ENCODE measurements at regions not wholly inside any gene's neighbourhood (a gene's known extent, or its start where the extent isn't known, plus 50 kb on each side); places are given as distances from the start of the nearest gene placed in this dataset.
"Not testable (repeated sequence)": the region's sequence is repeated elsewhere in the genome, so short reads cannot be mapped to it uniquely, and the experiment has no call there.

GRCh38 chr9:100639854-100640253 is 62.0 kb downstream of the CAVIN4 start:
- Histone ChIP-seq H3K27me3 (ENCODE audit: low read length) (no peaks in the 10 kb centered on the region), H3K9me2 (replicated peaks; ENCODE audit: insufficient read depth, low read length) (no peaks in the 10 kb centered on the region), H3K36me3 (ENCODE audit: insufficient read depth, low read length) (no peaks in the 10 kb centered on the region), H3K27ac (ENCODE audit: low read length) (no peak overlapping the region), H4K20me1 (ENCODE audit: insufficient read depth, low read depth, low read length) (no peaks in the 10 kb centered on the region), H3K9me3 (ENCODE audit: low read length) (no peaks in the 10 kb centered on the region), H3K4me1 (ENCODE audit: low read length) (no peaks in the 10 kb centered on the region), H3K4me2 (ENCODE audit: low read depth, low read length, poor library complexity, severe bottlenecking) (no peak overlapping the region), H2AFZ (ENCODE audit: low read length) (no peak overlapping the region), H3K4me3 (ENCODE audit: low read length) (no peak overlapping the region), H3K9ac (ENCODE audit: low read length) (no peak overlapping the region), H3K79me2 (ENCODE audit: low read length) (no peaks in the 10 kb centered on the region)
- DNase-seq: no peak

DNA sequence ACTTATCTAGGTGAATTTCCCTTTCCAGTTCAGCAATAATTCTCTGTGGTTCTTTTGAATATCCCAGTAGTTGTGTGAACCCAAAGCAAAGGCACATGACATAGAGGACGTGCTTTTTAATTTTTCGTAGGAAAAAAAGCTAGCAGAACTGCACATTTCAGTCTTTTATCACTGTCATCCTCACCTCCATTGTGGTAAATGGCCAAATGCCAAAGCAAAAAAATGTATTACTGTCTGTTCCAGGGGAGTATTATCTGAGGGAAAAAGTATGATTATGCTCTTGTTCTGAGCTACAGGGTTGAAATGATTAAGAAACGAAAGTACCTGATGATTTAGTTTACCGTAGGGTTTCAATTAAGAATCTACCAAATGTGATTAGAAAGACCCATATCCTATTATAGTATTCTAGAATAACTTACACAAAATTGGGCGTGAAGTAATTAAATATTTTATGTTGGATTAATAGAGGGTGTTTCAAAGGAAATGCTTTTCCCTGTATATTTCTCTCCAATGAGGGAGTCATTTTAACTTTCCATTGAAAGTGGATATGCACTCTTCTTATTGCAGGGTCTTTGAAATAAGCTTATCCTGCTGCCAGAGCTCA is 62.7 kb downstream of the CAVIN4 start:
- no peak for DNase-seq
- H2AFZ ChIP-seq (ENCODE audit: low read length): no peak overlapping the region
- no peaks in the 10 kb centered on the region for H3K9me2 ChIP-seq (replicated peaks; ENCODE audit: insufficient read depth, low read length)
- H3K9ac ChIP-seq (ENCODE audit: low read length): no peak overlapping the region
- no peaks in the 10 kb centered on the region for H4K20me1 ChIP-seq (ENCODE audit: insufficient read depth, low read depth, low read length)
- no peaks in the 10 kb centered on the region for H3K27me3 ChIP-seq (ENCODE audit: low read length)
- no peak overlapping the region for H3K4me3 ChIP-seq (ENCODE audit: low read length)
- H3K4me2 ChIP-seq (ENCODE audit: low read depth, low read length, poor library complexity, severe bottlenecking): no peak overlapping the region
- no peaks in the 10 kb centered on the region for H3K36me3 ChIP-seq (ENCODE audit: insufficient read depth, low read length)
- H3K27ac ChIP-seq (ENCODE audit: low read length): no peak overlapping the region
- no peaks in the 10 kb centered on the region for H3K79me2 ChIP-seq (ENCODE audit: low read length)
- no peaks in the 10 kb centered on the region for H3K4me1 ChIP-seq (ENCODE audit: low read length)
- H3K9me3 ChIP-seq (ENCODE audit: low read length): no peaks in the 10 kb centered on the region

DNA sequence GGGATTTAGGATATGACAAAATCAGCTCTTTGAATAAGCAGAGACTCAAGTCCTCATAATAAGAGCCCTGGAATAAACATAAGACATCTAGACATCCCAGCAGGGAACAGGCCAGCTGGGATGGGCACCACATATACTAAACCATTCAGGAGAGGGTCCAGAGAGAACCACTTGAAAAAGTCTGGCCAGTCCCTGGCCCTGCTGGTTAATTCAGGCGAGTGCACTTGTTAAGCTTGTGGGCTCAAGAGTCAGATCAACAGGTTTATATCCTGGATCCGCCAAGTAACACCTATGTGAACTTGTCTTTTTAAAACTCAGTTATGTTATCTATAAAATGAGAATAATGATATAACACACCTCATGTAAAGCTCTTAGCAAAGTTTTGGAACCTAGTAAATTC is 63.3 kb downstream of the CAVIN4 start:
- Histone ChIP-seq H3K9ac (ENCODE audit: low read length) (no peak overlapping the region), H3K4me3 (ENCODE audit: low read length) (no peak overlapping the region), H3K9me2 (replicated peaks; ENCODE audit: insufficient read depth, low read length) (no peaks in the 10 kb centered on the region), H3K4me1 (ENCODE audit: low read length) (no peaks in the 10 kb centered on the region), H3K4me2 (ENCODE audit: low read depth, low read length, poor library complexity, severe bottlenecking) (no peak overlapping the region), H3K27ac (ENCODE audit: low read length) (no peak overlapping the region), H2AFZ (ENCODE audit: low read length) (no peak overlapping the region), H3K36me3 (ENCODE audit: insufficient read depth, low read length) (no peaks in the 10 kb centered on the region), H3K9me3 (ENCODE audit: low read length) (no peaks in the 10 kb centered on the region), H3K27me3 (ENCODE audit: low read length) (no peaks in the 10 kb centered on the region), H4K20me1 (ENCODE audit: insufficient read depth, low read depth, low read length) (no peaks in the 10 kb centered on the region), H3K79me2 (ENCODE audit: low read length) (no peaks in the 10 kb centered on the region)
- DNase-seq: no peak

DNA sequence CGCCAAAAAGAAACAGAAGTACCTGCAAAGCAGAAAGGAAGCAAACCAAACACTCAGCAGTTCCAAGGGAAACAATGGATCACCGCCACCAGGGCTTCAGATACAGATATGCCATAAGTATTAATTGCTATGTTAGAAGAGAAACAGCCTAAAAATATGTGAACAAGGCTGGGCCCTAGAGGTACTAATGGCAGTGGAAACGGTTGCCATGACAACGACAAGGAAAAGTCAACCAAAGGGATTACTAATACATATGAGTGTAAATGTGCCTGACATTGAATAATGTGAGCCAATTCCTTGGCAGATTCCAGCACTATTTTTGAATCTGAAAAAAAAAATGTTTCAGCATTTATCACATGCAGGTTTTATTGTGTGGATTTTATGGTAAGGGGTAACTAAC is 75.0 kb downstream of the CAVIN4 start:
- no peaks in the 10 kb centered on the region for H3K79me2 ChIP-seq (ENCODE audit: low read length)
- no peak for DNase-seq
- H3K9ac ChIP-seq (ENCODE audit: low read length): no peak overlapping the region
- H4K20me1 ChIP-seq (ENCODE audit: insufficient read depth, low read depth, low read length): no peaks in the 10 kb centered on the region
- H3K27ac ChIP-seq (ENCODE audit: low read length): no peak overlapping the region
- no peaks in the 10 kb centered on the region for H3K4me1 ChIP-seq (ENCODE audit: low read length)
- no peaks in the 10 kb centered on the region for H3K27me3 ChIP-seq (ENCODE audit: low read length)
- no peak overlapping the region for H3K4me2 ChIP-seq (ENCODE audit: low read depth, low read length, poor library complexity, severe bottlenecking)
- H3K36me3 ChIP-seq (ENCODE audit: insufficient read depth, low read length): no peaks in the 10 kb centered on the region
- no peak overlapping the region for H3K4me3 ChIP-seq (ENCODE audit: low read length)
- no peaks in the 10 kb centered on the region for H3K9me2 ChIP-seq (replicated peaks; ENCODE audit: insufficient read depth, low read length)
- no peaks in the 10 kb centered on the region for H3K9me3 ChIP-seq (ENCODE audit: low read length)
- H2AFZ ChIP-seq (ENCODE audit: low read length): no peak overlapping the region

DNA sequence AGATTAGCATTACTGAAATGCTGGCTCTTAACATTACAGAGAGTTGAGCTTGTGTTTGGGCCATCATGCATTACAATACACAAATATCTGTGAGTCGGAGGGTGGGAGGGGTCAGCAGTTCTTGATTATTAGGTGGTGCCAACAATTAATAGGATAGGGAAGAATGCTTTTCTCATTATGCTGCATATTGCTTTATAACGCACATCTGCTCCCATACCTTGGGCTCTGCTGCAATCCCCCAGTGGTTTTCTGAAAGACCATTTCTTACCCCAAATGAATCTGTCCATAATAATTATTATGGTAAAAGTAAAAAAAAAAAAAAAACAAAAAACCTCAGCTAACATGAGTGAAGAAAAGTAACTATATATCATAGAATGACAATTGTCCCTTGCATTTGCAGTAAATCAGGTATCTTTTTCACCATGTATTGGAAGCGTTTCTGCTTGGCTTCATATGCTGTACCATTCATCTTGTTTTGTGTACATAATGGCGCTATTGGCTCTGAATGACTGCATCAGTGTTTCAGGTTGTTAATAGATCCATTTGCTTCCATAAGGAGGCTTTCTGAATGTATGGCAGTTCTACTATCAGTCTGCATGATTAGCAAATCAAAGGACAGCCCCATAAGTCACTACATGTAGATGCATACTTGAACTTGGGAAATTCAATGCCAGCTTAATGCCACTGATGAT is 75.9 kb downstream of the CAVIN4 start:
- H3K27me3 ChIP-seq (ENCODE audit: low read length): no peaks in the 10 kb centered on the region
- H3K79me2 ChIP-seq (ENCODE audit: low read length): no peaks in the 10 kb centered on the region
- no peak overlapping the region for H3K4me2 ChIP-seq (ENCODE audit: low read depth, low read length, poor library complexity, severe bottlenecking)
- no peaks in the 10 kb centered on the region for H3K9me3 ChIP-seq (ENCODE audit: low read length)
- no peaks in the 10 kb centered on the region for H4K20me1 ChIP-seq (ENCODE audit: insufficient read depth, low read depth, low read length)
- H2AFZ ChIP-seq (ENCODE audit: low read length): no peak overlapping the region
- no peaks in the 10 kb centered on the region for H3K9me2 ChIP-seq (replicated peaks; ENCODE audit: insufficient read depth, low read length)
- no peaks in the 10 kb centered on the region for H3K4me1 ChIP-seq (ENCODE audit: low read length)
- H3K36me3 ChIP-seq (ENCODE audit: insufficient read depth, low read length): no peaks in the 10 kb centered on the region
- no peak for DNase-seq
- no peak overlapping the region for H3K9ac ChIP-seq (ENCODE audit: low read length)
- H3K4me3 ChIP-seq (ENCODE audit: low read length): no peak overlapping the region
- H3K27ac ChIP-seq (ENCODE audit: low read length): no peak overlapping the region

DNA sequence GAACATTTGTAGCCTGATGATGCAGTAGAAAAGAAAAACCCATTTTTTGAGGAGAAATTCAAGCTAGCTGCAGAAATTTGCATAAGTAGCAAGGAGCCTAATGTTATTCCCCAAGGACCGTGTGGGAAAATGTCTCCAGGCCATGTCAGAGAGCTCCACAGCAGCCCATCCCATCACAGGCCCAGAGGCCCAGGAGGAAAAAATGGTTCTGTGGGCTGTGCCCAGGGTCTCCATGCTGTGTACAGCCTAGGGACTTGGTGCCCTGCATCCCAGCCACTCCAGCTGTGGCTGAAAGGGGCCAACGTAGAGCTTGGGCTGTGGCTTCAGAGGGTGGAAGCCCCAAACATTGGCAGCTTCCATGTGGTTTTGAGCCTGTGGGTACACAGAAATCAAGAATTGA is 79.0 kb downstream of the CAVIN4 start:
- H3K9me2 ChIP-seq (replicated peaks; ENCODE audit: insufficient read depth, low read length); DNase-seq; H3K9ac ChIP-seq (ENCODE audit: low read length); H4K20me1 ChIP-seq (ENCODE audit: insufficient read depth, low read depth, low read length); H3K9me3 ChIP-seq (ENCODE audit: low read length); H3K4me1 ChIP-seq (ENCODE audit: low read length); H3K27ac ChIP-seq (ENCODE audit: low read length); H3K4me2 ChIP-seq (ENCODE audit: low read depth, low read length, poor library complexity, severe bottlenecking); H3K36me3 ChIP-seq (ENCODE audit: insufficient read depth, low read length); H3K4me3 ChIP-seq (ENCODE audit: low read length); H3K27me3 ChIP-seq (ENCODE audit: low read length); H2AFZ ChIP-seq (ENCODE audit: low read length); H3K79me2 ChIP-seq (ENCODE audit: low read length): not testable (repeated sequence)

GRCh38 chr9:100661668-100662067 is 83.8 kb downstream of the CAVIN4 start:
- Histone ChIP-seq H3K79me2 (ENCODE audit: low read length) (no peaks in the 10 kb centered on the region), H3K9me2 (replicated peaks; ENCODE audit: insufficient read depth, low read length) (no peaks in the 10 kb centered on the region), H3K27ac (ENCODE audit: low read length) (no peak overlapping the region), H3K4me2 (ENCODE audit: low read depth, low read length, poor library complexity, severe bottlenecking) (no peak overlapping the region), H2AFZ (ENCODE audit: low read length) (no peak overlapping the region), H4K20me1 (ENCODE audit: insufficient read depth, low read depth, low read length) (no peaks in the 10 kb centered on the region), H3K27me3 (ENCODE audit: low read length) (no peaks in the 10 kb centered on the region), H3K9ac (ENCODE audit: low read length) (no peak overlapping the region), H3K36me3 (ENCODE audit: insufficient read depth, low read length) (no peaks in the 10 kb centered on the region), H3K9me3 (ENCODE audit: low read length) (no peaks in the 10 kb centered on the region), H3K4me1 (ENCODE audit: low read length) (no peaks in the 10 kb centered on the region), H3K4me3 (ENCODE audit: low read length) (no peak overlapping the region)
- no peak for DNase-seq

DNA sequence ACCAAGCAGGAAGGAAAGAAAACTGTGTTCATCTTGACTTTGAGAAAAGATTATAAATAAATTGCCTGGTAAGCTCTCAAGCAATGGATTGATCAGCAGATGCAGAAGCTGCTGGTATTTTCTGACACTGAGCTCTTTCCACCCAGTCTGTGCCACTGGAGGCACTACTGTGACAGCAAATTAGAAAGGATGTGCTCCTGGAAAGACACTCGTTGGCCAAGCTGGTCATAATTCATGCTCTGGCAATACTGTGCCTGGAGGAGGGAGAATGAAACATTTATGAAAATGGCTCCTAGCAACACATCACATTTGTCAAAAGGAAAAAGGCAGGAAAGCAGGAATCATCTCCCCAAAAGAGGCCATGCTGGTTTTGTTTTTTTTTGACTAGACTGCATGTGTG is 84.2 kb downstream of the CAVIN4 start:
- Histone ChIP-seq H3K9me2 (replicated peaks; ENCODE audit: insufficient read depth, low read length) (no peaks in the 10 kb centered on the region), H3K79me2 (ENCODE audit: low read length) (no peaks in the 10 kb centered on the region), H3K36me3 (ENCODE audit: insufficient read depth, low read length) (no peaks in the 10 kb centered on the region), H3K9me3 (ENCODE audit: low read length) (no peaks in the 10 kb centered on the region), H3K4me3 (ENCODE audit: low read length) (no peak overlapping the region), H3K27me3 (ENCODE audit: low read length) (no peaks in the 10 kb centered on the region), H4K20me1 (ENCODE audit: insufficient read depth, low read depth, low read length) (no peaks in the 10 kb centered on the region), H3K27ac (ENCODE audit: low read length) (no peak overlapping the region), H2AFZ (ENCODE audit: low read length) (no peak overlapping the region), H3K4me2 (ENCODE audit: low read depth, low read length, poor library complexity, severe bottlenecking) (no peak overlapping the region), H3K9ac (ENCODE audit: low read length) (no peak overlapping the region), H3K4me1 (ENCODE audit: low read length) (no peaks in the 10 kb centered on the region)
- DNase-seq: no peak
